DMS53 (cell line): ENCODE measurements at regions not wholly inside any gene's neighbourhood (a gene's known extent, or its start where the extent isn't known, plus 50 kb on each side); places are given as distances from the start of the nearest gene placed in this dataset.

Source experiments
- DNase-seq: peaks from one replicate; lab custom pipeline; 2025; lab: John Stamatoyannopoulos, UW

DNA sequence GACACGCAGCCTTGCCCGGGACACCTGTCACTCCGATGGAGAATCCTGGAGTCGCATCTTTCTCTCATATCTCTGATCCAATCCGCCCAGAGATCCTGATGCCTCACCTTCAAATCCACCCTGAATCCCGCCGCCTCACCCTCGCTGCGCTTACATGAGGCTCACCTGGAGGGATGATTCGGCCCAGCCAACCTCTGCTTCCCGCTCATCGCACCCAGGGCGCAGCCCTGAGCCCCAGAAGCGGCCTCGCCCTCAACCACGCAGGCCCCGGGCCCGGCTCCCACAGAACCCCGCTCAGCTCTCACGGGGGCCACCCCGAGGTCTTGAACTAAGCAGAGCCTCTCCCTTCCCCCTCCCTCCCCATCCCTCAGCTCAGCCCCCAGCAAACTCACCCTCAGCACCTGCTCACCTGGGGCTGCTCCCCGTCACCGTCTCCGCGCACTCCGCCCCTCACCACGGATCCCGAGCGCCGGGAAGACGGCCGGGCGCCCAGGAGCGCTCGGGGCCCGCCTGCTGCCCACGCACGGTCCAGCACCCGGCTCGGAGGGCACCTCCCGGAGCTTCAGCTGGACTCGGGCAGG, 160.0 kb downstream of the NDUFA10 start:
- no peak for DNase-seq

- DNase-seq = no peak
These were observed 160.7 kb downstream of the NDUFA10 start for GRCh38 chr2:239864247-239865058.

- no peak for DNase-seq
These were observed 162.5 kb downstream of the NDUFA10 start for GRCh38 chr2:239862613-239863012.

GRCh38 chr2:239858179-239858578, 167.0 kb downstream of the NDUFA10 start:
- DNase-seq = no peak

DNA sequence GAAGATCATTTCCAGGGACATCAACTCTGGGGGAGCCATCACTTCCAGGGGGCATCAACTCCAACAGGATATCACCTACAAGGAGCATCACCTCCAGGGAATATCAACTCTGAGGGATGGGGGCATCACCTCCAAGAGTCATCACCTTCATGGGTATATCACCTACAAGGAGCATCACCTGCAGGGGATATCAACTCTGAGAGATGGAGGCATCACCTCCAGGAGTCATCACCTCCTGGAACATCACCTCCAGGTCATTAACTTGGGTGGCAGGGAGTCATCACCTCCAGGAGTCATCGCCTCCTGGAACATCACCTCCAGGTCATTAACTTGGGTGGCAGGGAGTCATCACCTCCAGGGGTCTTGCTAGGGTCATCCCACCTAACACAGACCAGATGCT, 167.6 kb downstream of the NDUFA10 start:
- no peak for DNase-seq

DNA sequence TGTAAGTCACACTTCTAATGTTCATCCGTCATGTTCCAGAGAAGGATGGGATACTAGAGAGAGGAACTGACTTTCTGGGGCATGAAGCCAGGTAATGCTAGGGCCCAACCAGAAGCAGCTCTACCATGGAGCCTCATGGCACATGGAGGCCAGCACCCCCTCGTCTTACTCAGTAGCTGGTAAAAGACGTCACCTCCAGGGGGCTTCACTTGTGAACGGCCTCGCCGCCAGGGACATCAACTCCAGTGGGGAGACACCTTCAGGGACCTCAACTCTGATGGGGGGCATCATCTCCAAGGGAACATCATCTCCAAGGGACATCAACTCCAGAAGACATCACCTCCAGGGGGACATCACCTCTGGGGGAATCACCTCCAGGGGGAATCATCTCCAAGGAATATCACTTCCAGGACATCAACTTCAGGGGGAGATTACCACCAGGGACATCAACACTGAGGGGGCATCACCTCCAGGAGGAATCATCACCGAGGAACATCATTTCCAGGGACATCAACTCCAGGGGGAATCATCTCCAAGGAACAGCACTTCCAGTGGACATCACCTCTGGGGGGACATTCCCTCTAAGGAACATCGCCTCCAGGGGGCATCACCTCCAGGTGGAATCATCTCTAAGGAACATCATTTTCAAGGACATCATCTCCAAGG, 168.4 kb downstream of the NDUFA10 start:
- DNase-seq = no peak

GRCh38 chr2:239855863-239856587, 169.1 kb downstream of the NDUFA10 start:
- no peak for DNase-seq

GRCh38 chr2:239854596-239854995, 170.5 kb downstream of the NDUFA10 start:
- DNase-seq = no peak

- no peak for DNase-seq
These were observed 171.3 kb downstream of the NDUFA10 start for GRCh38 chr2:239853706-239854327.

- DNase-seq = no peak
These were observed 172.0 kb downstream of the NDUFA10 start for GRCh38 chr2:239853121-239853520.

GRCh38 chr2:239852272-239852671, 172.9 kb downstream of the NDUFA10 start:
- no peak for DNase-seq

GRCh38 chr2:239846789-239847676, 178.1 kb downstream of the NDUFA10 start:
- DNase-seq = no peak

DNA sequence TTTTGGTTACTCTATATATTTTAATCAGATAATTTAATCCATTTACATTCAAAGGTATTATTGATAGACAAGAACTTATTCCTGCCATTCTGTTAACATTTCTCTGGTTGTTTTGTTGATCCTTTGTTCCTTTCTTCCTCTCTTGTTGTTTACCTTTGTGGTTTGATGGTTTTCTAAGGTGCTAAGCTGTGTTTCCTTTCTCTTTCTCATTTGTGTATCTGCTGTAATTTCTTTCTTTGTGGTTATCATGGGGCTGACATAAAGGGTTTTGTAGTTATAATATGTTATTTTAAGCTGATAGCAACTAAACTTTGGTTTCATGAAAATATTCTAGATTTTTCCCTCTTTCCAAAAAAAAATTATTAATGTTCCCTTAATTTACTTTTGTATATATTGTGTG, 179.2 kb downstream of the NDUFA10 start:
- no peak for DNase-seq

DNA sequence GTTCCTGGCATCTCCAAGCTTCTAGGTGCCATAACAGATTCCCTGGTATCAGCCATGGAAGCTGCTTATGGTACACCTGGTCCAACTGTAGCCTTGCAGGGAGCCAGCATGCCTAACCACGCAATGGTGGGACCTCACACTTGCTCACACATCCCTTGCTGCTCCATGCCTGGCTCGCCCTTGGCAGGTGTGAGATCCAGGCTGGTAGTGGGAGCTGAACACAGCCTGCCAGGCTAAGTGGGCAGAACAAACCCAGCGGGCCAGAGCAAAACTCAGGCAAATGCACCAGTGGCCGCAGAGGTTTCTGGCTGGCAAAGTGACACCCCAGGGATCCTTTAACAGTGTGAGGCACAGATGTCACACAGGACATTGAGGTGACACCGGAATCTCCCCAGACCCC, 185.8 kb downstream of the NDUFA10 start:
- no peak for DNase-seq

- no peak for DNase-seq
These were observed 188.9 kb downstream of the NDUFA10 start for GRCh38 chr2:239836021-239836765.

GRCh38 chr2:239835056-239835455, 190.1 kb downstream of the NDUFA10 start:
- no peak for DNase-seq

- no peak for DNase-seq
These were observed 191.0 kb downstream of the NDUFA10 start for GRCh38 chr2:239834143-239834542.

DNA sequence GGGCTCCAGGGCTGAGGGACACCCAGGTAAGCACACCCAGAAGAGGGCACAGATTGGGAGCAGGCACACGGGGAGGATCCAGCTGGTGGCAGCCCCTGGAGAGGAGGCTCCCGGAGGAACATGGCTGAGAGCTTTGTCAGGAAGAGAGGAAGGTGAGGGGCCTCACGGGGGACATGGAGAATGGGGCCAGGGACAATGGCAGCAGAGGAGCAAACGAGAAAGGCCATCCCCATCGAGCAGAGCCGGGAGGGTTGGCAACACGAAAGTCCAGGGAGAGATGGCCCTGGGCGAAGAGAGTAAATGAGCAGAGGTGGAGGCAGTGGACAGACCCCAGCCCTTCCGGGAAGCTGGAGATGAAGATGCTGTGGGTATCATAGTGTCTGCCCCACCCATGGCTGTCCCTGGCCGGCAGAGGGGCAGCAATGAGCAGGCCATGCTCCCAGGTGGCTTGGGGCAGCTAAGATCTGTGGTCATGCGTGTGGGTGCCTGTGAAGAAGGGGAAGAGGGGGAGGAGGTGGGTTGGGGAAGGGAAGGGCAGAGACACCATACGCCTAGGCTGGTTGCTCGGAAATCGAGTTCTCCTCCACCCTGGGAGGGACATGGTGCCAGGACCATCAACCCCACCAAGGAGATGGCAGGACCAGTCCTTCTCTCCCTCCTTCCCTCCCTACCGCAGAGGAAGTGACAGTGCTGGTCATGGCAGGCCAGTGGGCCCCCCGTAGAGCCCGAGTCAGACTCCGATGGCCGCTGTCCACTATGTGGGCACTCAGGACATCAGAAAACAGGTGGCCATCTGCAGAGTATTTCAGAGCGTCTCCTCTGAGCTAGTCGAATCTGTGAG, 191.7 kb downstream of the NDUFA10 start:
- DNase-seq = no peak

DNA sequence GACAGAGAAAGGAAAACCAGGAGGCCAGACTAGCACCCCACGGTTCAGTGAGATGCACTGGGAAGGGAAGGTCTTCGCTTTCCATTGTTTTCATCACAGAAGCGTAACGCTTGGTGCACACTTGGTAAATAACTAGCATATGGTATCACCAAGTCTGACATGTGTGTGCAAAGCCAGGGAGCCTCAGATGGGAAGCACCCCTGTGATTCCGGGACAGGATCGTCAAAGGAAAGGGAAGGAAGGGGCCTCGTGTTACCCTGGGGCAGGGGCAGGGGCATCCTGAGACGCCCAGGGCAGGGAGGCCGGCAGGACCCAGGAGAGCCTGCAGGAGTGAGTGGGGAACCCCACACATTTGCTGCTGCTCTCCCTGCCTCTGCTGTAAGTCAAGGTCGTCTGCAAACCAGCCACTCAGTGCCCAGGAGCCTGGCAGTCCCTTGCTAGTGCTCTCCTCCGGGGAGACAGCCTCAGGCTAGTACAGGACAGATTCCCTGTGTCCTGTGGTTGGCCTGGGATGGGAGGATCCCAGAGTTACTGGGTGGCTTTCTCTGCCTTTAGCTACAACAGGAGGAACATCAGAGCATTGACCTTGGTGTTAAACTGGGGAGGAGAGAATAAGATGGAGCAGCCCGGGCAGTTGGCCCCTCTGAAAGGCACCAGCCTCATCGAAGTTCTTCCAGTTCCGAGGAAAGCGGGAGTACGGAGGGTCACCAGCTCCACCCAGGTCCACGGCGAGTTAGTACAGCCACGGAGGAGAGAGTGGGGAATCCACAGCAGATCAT, 192.5 kb downstream of the NDUFA10 start:
- no peak for DNase-seq
